Adrenal gland (tissue), 5 donors: ENCODE measurements at regions not wholly inside any gene's neighbourhood (a gene's known extent, or its start where the extent isn't known, plus 50 kb on each side); places are given as distances from the start of the nearest gene placed in this dataset.

Experiments used
- POLR2A ChIP-seq, 2 donors: fragments of 450-650 bp; IDR thresholded peaks; one replicate each; pipeline ENCODE4 v1.6.1; 2017; ENCODE audit warnings: antibody characterized with exemption in 2 of 2, mild to moderate bottlenecking in 2 of 2, moderate library complexity in 1 of 2
- TF ChIP-seq, protein P1 (sequence below), 6 experiments: fragments of 450-650 bp in 4 of 6; fragments of 200-600 bp in 2 of 6; sonication (generic) in 1 of 6; IDR thresholded peaks; 1 replicate in 5 of 6; 2 replicates in 1 of 6; pipeline versions ENCODE4 v1.5.1 to v1.8.0; 2016 to 2021; ENCODE audit warnings: antibody characterized with exemption in 6 of 6, mild to moderate bottlenecking in 2 of 6, moderate library complexity in 1 of 6
- donor health status: DM: no; HTN: no; CAD: no.

DNA sequence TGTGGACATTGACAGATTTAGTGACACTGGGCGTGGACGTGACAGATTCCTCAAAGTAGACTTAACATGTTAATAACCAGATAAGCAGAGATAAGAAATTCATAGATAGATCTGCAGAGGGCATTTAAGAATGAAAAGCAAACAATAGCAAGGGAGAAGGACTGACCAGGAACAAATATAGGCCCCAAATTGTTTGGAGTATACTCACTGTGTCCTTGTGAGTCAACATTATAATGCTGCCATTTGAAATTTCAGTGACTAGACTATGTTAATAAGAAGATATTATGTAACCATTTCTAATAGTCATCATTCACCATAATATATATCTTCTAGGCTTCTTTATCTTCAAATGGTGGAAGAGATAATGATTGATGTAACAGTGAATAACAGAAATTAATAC lies 78.1 kb upstream of the SLC38A11 start:
- TF ChIP-seq, protein P1, sequence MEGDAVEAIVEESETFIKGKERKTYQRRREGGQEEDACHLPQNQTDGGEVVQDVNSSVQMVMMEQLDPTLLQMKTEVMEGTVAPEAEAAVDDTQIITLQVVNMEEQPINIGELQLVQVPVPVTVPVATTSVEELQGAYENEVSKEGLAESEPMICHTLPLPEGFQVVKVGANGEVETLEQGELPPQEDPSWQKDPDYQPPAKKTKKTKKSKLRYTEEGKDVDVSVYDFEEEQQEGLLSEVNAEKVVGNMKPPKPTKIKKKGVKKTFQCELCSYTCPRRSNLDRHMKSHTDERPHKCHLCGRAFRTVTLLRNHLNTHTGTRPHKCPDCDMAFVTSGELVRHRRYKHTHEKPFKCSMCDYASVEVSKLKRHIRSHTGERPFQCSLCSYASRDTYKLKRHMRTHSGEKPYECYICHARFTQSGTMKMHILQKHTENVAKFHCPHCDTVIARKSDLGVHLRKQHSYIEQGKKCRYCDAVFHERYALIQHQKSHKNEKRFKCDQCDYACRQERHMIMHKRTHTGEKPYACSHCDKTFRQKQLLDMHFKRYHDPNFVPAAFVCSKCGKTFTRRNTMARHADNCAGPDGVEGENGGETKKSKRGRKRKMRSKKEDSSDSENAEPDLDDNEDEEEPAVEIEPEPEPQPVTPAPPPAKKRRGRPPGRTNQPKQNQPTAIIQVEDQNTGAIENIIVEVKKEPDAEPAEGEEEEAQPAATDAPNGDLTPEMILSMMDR (IDR thresholded peaks at IDR 0.05), result no peak
- TF ChIP-seq POLR2A (IDR thresholded peaks at IDR 0.05), result no peak
